LNCAP (cell line): ENCODE measurements at regions not wholly inside any gene's neighbourhood (a gene's known extent, or its start where the extent isn't known, plus 50 kb on each side); places are given as distances from the start of the nearest gene placed in this dataset.

Experiments
- CTCF ChIP-seq: fragments of 450-650 bp; IDR thresholded peaks from 2 replicates; pipeline ENCODE4 v1.5.1; 2017; ENCODE audit warnings: mild to moderate bottlenecking

- TF ChIP-seq CTCF: no peak
Observed at GRCh38 chr5:61724102-61724501, 392.0 kb downstream of the ZSWIM6 start.

- no peak for TF ChIP-seq CTCF
Observed at GRCh38 chr5:61728287-61728686, 396.2 kb downstream of the ZSWIM6 start.

- no peak for TF ChIP-seq CTCF
Observed at GRCh38 chr5:61730866-61731265, 398.8 kb downstream of the ZSWIM6 start.

GRCh38 chr5:61731267-61731945, 399.3 kb downstream of the ZSWIM6 start:
- TF ChIP-seq CTCF: no peak

GRCh38 chr5:61731946-61732314, 399.9 kb downstream of the ZSWIM6 start:
- TF ChIP-seq CTCF: no peak

GRCh38 chr5:61732369-61732768, 400.3 kb downstream of the ZSWIM6 start:
- no peak for TF ChIP-seq CTCF

- TF ChIP-seq CTCF: no peak
Observed at GRCh38 chr5:61732796-61733195, 400.7 kb downstream of the ZSWIM6 start.

GRCh38 chr5:61734001-61734400, 401.9 kb downstream of the ZSWIM6 start:
- TF ChIP-seq CTCF: no peak
